HEK293 (cell line): ENCODE measurements at regions not wholly inside any gene's neighbourhood (a gene's known extent, or its start where the extent isn't known, plus 50 kb on each side); places are given as distances from the start of the nearest gene placed in this dataset.

Source experiments
- CTCF ChIP-seq: fragments of 450-650 bp; formaldehyde crosslinking; IDR thresholded peaks from 2 replicates; pipeline ENCODE4 v1.5.1; 2016; ENCODE audit warnings: missing biosample characterization, missing genetic modification characterization
- GLIS2 ChIP-seq: fragments of 450-650 bp; formaldehyde crosslinking; IDR thresholded peaks from 2 replicates; pipeline ENCODE4 v1.5.1; 2016; ENCODE audit warnings: missing biosample characterization, missing genetic modification characterization
- PATZ1 ChIP-seq: fragments of 450-650 bp; formaldehyde crosslinking; IDR thresholded peaks from 2 replicates; pipeline ENCODE4 v1.5.1; 2016; ENCODE audit warnings: missing biosample characterization, missing genetic modification characterization
- TCF7L2 ChIP-seq: IDR thresholded peaks from 2 replicates; pipeline ENCODE4 v1.6.1; 2011; ENCODE audit warnings: low read depth, mild to moderate bottlenecking, inconsistent platforms, low read length, moderate library complexity, borderline replicate concordance
- ZBTB7A ChIP-seq: fragments of 450-650 bp; formaldehyde crosslinking; IDR thresholded peaks from 2 replicates; pipeline ENCODE4 v1.5.1; 2016; ENCODE audit warnings: low read depth, missing biosample characterization, missing genetic modification characterization
- ZBTB8A ChIP-seq: fragments of 450-650 bp; formaldehyde crosslinking; IDR thresholded peaks from 2 replicates; pipeline ENCODE4 v1.5.1; 2016; ENCODE audit warnings: missing biosample characterization, missing genetic modification characterization
- ZFP41 ChIP-seq: fragments of 450-650 bp; formaldehyde crosslinking; IDR thresholded peaks from 2 replicates; pipeline ENCODE4 v1.5.1; 2016; ENCODE audit warnings: missing biosample characterization, missing genetic modification characterization, borderline replicate concordance
- ZNF274 ChIP-seq, 2 experiments: fragments of 200-500 bp in 1 of 2; fragments of 450-650 bp in 1 of 2; sonication (Bioruptor generic) in 1 of 2; formaldehyde crosslinking in 1 of 2; IDR thresholded peaks; 2 replicates each; pipeline versions ENCODE4 v1.5.1 to v1.6.1; 2014 to 2016; ENCODE audit warnings: borderline replicate concordance in 1 of 2, inconsistent platforms in 1 of 2, low read length in 1 of 2, missing biosample characterization in 1 of 2, missing genetic modification characterization in 1 of 2
- ZNF398 ChIP-seq: fragments of 450-650 bp; formaldehyde crosslinking; IDR thresholded peaks from 2 replicates; pipeline ENCODE4 v1.5.1; 2017; ENCODE audit warnings: missing biosample characterization, missing genetic modification characterization

- TF ChIP-seq CTCF (tag by site-specific recombination): no peak
- no peak for TF ChIP-seq PATZ1
- TF ChIP-seq GLIS2 (tag by site-specific recombination): no peak
- TF ChIP-seq ZNF274 (IDR thresholded peaks at IDR 0.05; ENCODE audit: low read length): no peak
- TF ChIP-seq ZNF274 (tag by site-specific recombination; IDR thresholded peaks at IDR 0.05; ENCODE audit: borderline replicate concordance): no peak
- TF ChIP-seq TCF7L2: no peak
- no peak for TF ChIP-seq ZFP41 (tag by site-specific recombination)
- TF ChIP-seq ZBTB8A (tag by site-specific recombination): no peak
- no peak for TF ChIP-seq ZBTB7A (tag by site-specific recombination)
- no peak for TF ChIP-seq ZNF398 (tag by site-specific recombination)
These were observed 1216.1 kb downstream of the FSTL5 start for GRCh38 chr4:160947653-160948052.
